ENCODE measurements at regions not wholly inside any gene's neighbourhood (a gene's known extent, or its start where the extent isn't known, plus 50 kb on each side); places are given as distances from the start of the nearest gene placed in this dataset.
"Not testable (repeated sequence)": the region's sequence is repeated elsewhere in the genome, so short reads cannot be mapped to it uniquely, and the experiment has no call there.

- no peak for DNase-seq (ENCODE audit: low spot score)
- in situ Hi-C loops (cut with HindIII; ENCODE audit: low sequenced_read_pairs), result no loop called here
These were observed 140.7 kb upstream of the SPAG17 start for GRCh38 chr1:118325550-118326225.

GRCh38 chr1:118323246-118323645 lies 138.2 kb upstream of the SPAG17 start:
- in situ Hi-C loops (cut with HindIII; ENCODE audit: low sequenced_read_pairs), result no loop called here
- DNase-seq (ENCODE audit: low spot score), result no peak

DNA sequence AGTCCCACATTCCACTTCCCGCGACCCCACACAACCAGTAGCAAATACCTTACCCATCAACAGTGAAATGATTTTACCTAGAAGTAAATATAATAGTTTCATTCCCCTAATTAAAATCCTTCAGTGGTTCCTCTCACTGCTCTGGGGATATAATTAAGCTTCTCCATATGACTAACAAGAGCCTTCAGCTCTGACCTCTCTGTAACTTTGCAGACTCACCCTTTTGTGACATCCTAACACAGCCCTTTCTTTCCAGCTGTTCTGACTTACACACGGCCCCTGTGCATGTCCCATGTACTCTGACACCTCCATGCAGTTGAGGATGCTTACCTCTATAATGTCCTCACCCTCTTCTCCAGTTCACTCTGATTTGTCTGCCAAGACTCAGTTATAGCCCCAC lies 137.3 kb upstream of the SPAG17 start:
- in situ Hi-C loops (cut with HindIII; ENCODE audit: low sequenced_read_pairs), result no loop called here
- DNase-seq (ENCODE audit: low spot score), result no peak

DNA sequence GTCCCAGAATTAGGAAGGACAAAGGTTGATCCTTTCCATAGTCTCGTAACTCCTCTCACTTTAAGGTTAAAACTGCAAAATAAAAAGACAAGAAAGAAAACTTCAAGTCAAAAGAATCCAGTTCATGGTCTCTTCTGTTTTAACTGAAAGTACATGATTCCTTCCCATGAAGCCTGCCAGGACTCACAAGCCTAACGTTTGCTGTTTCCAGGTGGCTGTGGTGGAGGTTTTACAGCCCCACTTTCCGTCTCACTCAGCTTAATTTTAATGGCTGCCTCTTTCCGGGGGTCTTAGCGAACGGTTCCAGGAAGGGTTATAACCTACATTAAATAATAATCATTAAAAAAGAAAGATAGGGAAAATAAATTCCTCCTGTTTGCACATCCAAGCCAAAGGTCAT lies 136.8 kb upstream of the SPAG17 start:
- no peak for DNase-seq (ENCODE audit: low spot score)
- in situ Hi-C loops (cut with HindIII; ENCODE audit: low sequenced_read_pairs), result no loop called here

DNA sequence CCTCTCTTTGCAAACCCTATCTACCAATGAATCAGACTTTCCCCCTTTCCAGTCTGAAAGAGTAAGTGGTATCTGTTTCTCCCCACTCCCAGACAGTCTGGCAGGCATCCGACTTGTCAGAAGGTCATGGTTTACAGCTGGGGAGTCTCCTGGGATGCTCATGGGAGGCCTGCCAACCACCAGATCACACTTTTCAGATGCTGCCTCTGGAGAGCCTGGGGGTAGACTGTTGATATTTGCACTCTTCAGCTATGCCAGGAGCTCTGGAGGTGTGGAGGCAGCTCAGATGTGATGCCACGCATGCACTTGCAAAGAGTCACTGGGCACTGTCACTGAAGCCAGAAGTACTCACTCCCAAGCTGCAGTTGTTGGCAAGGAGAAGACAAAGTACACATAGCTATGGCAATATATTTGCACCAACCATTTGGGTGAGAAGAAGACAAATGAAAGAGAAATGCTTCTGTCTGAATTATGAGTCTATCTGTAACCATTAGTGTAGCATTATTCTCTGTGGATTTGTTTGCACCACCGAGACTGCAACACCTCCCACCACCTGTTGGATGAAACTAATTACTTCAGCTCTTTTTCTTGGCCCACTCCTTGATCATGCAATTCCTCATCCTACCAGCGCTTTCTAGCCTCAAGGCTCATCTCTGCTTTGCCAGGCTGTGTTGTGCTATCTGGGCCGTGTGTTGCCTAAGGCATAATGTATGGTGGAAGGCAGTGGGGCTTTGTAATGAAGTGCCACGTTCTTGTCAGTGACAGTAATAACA lies 133.0 kb upstream of the SPAG17 start:
- in situ Hi-C loops (cut with HindIII; ENCODE audit: low sequenced_read_pairs), result no loop called here
- no peak for DNase-seq (ENCODE audit: low spot score)

GRCh38 chr1:118306851-118307250 lies 121.8 kb upstream of the SPAG17 start:
- in situ Hi-C loops (cut with HindIII; ENCODE audit: low sequenced_read_pairs), result no loop called here
- no peak for DNase-seq (ENCODE audit: low spot score)

DNA sequence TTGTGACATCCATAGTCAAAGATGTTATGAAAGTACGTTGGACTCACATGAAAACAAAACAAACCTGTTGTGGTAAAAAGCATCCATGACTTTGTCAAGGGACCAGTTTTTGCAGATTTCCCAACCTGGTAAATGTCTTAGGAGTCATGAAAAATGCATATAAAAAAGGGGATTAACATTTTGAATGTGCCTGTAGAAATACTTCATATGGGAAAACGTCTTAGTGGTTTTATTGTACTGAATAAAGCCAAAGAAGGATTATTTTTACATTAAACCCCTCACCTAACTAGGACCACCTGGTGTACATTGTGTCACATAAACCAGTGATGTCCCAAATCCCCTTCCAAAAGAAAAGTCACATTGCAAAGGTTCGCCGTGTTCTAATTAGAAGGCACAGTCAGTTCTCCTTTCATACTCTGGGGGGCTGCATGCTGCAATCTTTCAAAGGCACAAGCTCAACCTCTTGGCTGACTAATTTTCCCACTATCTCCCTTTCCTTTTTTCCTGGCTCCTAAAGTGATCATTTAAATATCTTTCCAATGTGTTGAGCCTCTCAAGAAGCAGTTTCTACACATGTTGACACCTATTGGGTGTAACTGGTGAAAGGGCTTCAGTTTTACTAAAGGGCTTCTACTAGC lies 119.8 kb upstream of the SPAG17 start:
- DNase-seq (ENCODE audit: low spot score), result no peak
- in situ Hi-C loops (cut with HindIII; ENCODE audit: low sequenced_read_pairs), result no loop called here

DNA sequence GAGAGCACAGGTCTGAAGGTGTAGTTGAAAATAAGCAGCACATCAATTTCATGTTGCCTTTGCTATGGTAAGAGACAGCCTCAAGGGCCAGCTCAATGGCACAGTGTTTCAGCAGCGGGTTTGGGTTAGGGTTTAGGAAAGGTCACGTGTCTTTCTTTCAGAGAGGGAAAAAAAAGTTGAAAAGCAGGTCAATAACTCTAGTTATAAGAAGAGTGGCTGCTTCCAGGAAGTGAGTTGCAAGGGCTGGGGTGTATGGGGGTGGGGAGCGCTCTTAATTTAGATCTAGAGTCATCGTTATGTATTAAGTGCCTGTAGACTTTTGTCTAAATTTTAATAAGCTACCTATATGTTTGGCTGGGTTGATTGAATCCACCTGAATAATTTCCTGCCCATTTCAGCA lies 118.5 kb upstream of the SPAG17 start:
- DNase-seq (ENCODE audit: low spot score), result no peak
- in situ Hi-C loops (cut with HindIII; ENCODE audit: low sequenced_read_pairs), result no loop called here

- DNase-seq (ENCODE audit: low spot score), result peak; percentile 5
- in situ Hi-C loops (cut with HindIII; ENCODE audit: low sequenced_read_pairs), result no loop called here
These were observed 118.0 kb upstream of the SPAG17 start for GRCh38 chr1:118303064-118303463.

- DNase-seq (ENCODE audit: low spot score), result no peak
- in situ Hi-C loops (cut with HindIII; ENCODE audit: low sequenced_read_pairs), result no loop called here
These were observed 117.1 kb upstream of the SPAG17 start for GRCh38 chr1:118302145-118302544.

GRCh38 chr1:118300808-118301207 lies 115.8 kb upstream of the SPAG17 start:
- no peak for DNase-seq (ENCODE audit: low spot score)
- in situ Hi-C loops (cut with HindIII; ENCODE audit: low sequenced_read_pairs), result no loop called here

- in situ Hi-C loops (cut with HindIII; ENCODE audit: low sequenced_read_pairs), result no loop called here
- no peak for DNase-seq (ENCODE audit: low spot score)
These were observed 113.4 kb upstream of the SPAG17 start for GRCh38 chr1:118298397-118298796.

GRCh38 chr1:118297521-118297920 lies 112.5 kb upstream of the SPAG17 start:
- in situ Hi-C loops (cut with HindIII; ENCODE audit: low sequenced_read_pairs), result no loop called here
- no peak for DNase-seq (ENCODE audit: low spot score)

DNA sequence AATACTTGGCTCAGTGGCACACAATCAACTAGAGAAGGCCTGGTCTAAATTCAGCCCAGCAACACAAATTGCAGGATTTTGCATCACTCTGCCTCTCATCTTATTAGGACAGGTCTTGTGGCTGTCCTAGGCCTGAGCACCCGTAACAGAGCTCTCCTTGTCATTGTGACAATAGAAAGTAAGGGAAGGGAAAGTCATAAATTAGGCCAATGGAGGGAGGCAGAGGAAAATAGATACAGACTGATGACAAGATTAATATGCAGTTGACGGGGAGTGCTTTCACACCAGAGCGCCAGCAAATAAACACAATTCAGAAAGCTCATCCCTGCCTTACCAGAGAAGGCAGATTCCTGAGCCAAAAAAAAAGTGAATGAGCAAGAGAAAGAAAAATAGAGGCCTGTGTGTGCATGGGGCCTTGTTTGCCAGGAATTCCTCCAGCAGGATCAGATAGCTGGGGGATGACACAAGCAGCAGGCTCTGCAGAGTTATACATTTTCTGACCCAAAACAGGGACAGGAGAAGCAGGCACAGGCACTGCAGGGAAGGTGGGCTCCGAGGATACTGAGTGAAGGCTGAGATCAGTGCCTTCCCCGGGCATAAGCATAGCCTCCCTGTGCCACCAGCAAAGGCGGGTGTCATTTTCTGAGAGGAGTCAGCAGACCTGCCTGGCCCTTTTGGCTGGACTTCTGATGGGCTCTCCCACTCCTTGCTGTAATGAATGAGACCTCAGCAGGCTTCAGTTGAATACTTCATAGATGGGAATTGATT lies 110.0 kb upstream of the SPAG17 start:
- DNase-seq (ENCODE audit: low spot score), result peak; percentile 18
- in situ Hi-C loops (cut with HindIII; ENCODE audit: low sequenced_read_pairs), result no loop called here

DNA sequence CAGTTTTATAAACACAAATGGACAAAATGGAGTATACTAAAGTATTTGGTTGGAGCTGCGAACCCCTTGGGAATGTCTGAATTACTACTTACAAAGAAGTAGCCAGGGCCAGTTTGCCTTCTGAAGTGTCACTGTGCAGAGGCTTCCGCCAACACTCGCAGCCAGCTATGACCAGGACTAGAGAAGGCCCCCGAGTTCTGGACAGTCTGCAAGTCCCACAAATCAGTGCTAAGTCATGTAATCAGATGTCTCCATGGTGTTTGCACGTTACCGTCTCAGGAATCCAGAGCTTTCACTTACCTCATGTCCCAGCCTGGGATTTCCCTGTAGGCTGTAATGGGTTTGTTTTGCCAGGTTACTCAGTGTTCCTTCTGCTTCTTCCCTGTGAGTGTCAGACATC lies 106.6 kb upstream of the SPAG17 start:
- DNase-seq (ENCODE audit: low spot score), result no peak
- in situ Hi-C loops (cut with HindIII; ENCODE audit: low sequenced_read_pairs), result no loop called here

DNA sequence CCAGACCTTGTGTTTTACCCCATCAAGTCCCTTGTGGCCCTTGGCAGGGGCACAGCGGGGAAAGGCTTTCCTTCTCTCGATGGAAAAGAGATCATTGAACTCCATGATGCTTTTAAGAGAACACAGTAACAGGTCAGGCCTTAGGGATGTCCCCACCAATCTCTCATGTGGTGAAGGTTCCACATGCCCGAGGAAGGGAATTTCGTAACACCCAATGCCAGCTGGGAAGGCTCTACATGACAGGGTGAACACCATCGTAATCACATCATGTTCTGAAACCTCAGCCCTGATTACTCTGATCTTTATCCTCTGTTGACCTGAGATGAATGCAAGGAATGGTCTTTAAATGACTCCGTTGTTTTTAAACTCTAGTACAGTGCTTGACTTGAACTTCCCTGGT lies 105.5 kb upstream of the SPAG17 start:
- in situ Hi-C loops (cut with HindIII; ENCODE audit: low sequenced_read_pairs), result no loop called here
- DNase-seq (ENCODE audit: low spot score), result no peak

DNA sequence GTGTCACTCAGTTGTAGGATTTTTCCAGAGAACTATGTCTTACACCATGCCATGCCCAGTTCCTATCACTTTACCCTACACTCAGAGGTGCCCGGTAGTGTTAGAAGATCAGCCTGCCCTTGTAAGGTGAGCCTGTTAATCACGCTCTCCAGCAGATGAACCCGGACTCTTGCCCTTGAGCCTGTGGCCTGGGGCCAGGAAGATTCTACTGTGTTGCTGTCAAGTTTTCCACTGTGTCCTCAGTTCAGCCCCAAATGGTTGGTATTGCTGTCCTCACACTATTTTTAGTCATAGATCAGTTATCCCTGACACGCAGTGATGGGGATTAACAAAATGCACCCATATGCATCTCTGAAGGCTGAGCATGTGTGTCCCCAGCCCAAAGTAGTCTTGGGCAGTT lies 105.0 kb upstream of the SPAG17 start:
- DNase-seq (ENCODE audit: low spot score), result no peak
- in situ Hi-C loops (cut with HindIII; ENCODE audit: low sequenced_read_pairs), result no loop called here

- DNase-seq (ENCODE audit: low spot score); in situ Hi-C loops (cut with HindIII; ENCODE audit: low sequenced_read_pairs): not testable (repeated sequence)
These were observed 95.6 kb upstream of the SPAG17 start for GRCh38 chr1:118280656-118281055.

DNA sequence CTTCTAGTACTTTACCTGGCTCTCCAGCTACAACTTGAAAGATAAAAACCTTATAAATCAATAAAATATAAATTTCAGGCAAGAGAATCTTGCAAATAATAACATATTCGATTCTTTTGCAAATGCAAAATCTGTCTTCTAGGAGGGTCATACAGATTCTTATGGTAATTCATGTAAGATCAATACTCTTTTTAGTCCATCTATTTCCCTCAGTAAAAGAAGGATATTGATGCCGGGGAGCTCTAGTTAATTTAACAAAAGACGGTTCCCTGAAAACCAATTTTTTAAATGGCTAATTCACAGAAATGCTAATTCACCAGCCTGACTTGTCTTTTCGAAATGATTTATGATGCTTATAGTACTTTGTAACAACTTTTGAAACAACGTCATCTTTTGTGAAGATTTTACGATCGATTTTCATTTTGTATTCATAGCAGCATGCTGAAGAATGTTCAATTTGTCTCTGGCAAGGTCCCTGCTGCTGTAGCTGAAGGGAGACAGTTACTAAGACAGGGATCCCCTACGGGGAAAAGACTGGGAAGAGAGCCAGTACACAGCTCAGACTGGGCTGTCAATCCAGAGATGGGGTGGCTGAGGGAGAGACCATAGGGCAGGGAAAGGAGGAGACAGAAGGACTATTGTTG lies 90.6 kb upstream of the SPAG17 start:
- peak; percentile 19 for DNase-seq (ENCODE audit: low spot score)
- in situ Hi-C loops (cut with HindIII; ENCODE audit: low sequenced_read_pairs), result no loop called here
